Activated CD8-positive, alpha-beta memory T cell treated with anti-CD3 and anti-CD28 coated beads for 48 hours (primary cell): ENCODE measurements at regions not wholly inside any gene's neighbourhood (a gene's known extent, or its start where the extent isn't known, plus 50 kb on each side); places are given as distances from the start of the nearest gene placed in this dataset.
"Not testable (repeated sequence)": the region's sequence is repeated elsewhere in the genome, so short reads cannot be mapped to it uniquely, and the experiment has no call there.

Experiments
- DNase-seq, 3 experiments: peaks; one replicate each; pipeline ENCODE4 v3.0.0-alpha.2; 2020; ENCODE audit warnings: low read depth in 2 of 3, low spot score in 2 of 3

DNA sequence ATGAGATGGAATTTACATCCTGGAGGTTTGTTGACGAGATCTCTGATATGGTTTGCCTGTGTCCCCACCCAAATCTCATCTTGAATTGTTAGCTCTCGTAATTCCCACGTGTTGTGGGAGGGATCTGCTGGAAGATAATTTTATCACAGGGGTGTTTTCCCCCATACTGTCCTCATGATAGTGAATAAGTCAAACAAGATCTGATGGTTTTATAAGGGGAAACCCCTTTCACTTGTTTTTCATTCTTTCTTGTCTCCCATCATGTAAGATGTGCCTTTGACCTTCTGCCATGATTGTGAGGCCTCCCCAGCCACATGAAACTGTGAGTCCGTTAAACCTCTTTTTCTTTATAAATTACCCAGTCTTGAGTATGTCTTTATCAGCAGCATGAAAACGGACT is 337.4 kb downstream of the BCL11B start:
- DNase-seq = not testable (repeated sequence)

DNA sequence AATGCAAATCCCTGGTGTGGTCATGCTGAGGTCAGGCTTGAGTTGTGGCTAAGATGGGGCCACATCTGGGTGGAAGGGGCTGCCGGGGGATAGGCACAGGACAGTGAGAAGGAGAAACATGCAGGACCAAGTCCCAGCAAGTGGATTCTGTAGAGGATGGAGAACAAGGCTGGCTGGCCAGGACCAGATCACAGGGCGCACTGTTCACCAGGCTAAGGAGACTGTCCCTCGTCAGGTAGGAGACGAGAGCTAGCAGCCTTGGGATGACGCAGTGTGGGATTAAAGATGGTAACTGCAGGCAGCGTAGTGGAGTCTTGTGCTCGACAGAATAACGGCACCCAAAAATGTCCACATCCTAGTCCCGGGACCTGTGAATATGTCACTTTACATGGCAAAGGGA is 336.1 kb downstream of the BCL11B start:
- no peak for DNase-seq

DNA sequence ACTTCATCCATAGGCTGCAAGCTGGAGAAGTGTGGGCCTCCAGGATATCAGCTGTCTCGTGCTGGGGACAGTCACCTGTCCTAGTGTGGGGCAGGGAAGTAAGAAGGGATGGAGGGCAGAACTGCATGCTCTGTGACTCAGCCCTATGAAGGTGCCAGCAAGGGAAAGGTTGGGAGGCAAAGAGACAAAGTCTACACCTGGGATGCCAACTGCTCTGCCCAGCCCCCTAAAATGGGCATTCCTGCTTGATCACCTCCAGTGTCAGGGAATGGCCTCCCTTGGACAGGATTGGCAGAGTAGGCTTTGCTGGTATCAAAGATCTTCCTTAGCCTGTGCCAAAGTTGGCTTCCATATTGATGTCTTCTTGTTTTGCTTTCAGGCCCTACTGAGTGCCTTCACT is 335.0 kb downstream of the BCL11B start:
- DNase-seq = no peak

DNA sequence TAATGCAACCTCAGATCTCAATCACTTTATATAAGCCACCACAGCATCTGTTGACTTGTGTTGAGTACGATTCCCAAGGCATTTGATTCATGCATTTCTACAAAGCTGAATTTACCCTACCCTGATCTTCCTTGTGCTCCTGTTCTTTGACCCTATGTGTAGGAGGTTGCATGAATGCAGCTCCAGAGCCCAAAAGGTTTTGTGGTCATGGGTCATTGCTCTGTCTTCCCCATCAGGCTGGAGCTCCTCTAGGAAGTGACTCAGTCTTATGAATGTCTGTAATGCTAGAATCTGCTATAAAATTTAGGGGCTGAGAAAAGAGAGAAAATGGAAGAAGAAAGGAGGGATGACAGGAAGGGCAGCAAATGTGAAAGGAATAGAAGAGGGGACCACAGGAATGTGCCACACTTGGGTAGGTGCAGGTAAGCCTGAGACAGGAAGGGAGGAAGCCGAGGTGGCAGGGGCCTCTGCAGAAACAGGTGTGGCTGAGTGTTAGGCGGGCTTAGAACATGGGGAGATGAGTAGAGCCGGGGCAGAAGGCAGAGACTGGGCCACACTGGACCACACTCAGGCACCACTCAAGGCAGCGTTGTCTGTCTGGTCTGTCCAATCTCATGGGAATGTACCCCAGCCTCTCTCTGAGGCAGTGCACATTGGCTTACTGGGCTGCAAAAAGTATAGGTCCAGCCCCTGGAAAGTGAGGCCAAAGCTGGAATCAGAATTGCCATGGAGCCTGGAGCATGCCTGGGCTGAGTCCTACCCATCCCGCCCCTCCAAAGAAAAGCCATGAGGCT is 334.1 kb downstream of the BCL11B start:
- DNase-seq = no peak

DNA sequence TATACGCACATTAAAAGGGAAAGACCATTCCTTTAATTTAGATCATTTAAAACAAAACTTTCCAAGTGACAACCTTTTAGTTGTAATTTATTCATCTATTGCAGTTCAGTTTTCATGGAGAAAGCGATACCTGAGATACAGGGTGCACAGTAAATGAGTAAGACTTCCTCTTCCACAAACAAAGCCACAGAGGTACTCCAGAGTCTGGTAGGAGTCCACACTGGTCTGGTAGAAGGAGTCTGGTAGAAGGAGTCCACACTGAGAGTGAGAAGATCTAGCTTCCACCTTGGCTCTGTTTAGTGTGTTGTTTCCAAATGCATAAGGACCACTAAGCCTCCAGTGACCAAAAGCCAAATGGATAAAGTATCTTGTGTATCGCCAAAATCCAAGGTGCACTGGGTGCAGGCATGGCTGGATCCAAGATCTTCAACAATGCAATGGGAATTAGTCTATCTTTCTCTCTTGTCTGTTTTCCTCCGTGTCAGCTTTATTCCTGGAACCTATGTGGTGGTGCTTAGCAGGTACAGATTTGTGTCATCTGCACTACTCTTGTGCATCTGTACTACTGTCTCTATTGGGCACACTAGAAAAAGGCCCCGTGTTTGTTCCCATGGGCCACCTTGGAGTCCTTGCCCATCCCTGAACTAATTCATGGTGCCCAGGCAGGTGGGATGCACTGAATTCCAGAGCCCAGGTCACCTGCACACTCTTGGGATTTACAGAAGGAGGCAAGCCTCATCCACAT is 331.1 kb downstream of the BCL11B start:
- DNase-seq = no peak

DNA sequence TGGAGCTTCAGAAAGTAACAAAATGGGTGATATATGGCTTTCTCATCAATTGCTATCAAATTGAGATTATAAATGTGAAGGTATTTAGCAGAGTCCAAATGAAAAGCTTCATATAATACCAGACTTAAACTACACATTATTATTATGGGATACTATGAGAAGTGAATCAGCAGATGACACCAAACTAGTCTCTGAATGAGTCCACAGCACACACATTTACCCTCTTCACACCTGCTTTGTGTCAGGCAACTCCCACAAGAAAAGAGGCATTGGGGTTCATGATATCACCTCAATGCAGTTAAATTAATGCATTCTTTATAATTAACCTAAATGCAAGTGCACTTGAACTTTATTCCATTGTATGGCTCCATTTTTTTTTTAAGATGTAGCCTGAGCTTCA is 330.5 kb downstream of the BCL11B start:
- DNase-seq = no peak

DNA sequence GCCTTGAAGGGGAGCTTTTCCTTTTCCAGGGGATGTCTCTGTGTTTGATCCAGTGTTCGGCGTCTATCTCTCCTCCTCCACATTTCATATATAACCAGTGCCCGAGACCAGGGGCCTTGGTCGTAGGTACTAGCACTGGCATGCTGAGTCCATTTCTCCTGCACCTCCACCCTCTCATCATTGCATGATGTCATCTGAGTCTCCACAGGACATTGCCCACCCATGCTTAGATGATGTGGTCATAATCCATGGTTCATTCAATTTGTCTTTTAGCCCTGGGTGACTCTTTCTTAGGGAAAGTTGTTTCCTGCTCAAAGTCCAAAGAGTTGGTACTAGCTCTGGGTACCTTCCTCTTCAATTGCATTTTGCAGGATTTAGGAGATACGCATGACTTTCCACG is 328.1 kb downstream of the BCL11B start:
- no peak for DNase-seq

DNA sequence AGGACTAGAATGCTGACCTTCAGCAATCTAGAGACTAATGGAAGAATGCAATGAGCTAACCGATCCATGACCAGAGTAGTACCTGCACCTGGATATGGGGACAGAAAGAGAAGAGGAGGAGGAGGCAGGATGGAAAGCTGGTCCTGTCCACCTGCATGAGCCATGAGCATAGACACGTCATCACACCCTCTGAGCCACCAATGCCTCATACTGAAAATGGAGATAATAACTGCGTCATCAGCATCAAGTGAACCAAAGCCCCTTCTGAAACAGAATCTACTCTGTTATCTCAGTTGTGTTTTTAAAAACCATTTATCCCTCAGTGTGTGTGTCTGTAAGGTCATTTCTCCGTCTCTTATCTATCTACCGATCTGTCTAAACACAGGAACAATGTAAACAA is 327.0 kb downstream of the BCL11B start:
- no peak for DNase-seq

DNA sequence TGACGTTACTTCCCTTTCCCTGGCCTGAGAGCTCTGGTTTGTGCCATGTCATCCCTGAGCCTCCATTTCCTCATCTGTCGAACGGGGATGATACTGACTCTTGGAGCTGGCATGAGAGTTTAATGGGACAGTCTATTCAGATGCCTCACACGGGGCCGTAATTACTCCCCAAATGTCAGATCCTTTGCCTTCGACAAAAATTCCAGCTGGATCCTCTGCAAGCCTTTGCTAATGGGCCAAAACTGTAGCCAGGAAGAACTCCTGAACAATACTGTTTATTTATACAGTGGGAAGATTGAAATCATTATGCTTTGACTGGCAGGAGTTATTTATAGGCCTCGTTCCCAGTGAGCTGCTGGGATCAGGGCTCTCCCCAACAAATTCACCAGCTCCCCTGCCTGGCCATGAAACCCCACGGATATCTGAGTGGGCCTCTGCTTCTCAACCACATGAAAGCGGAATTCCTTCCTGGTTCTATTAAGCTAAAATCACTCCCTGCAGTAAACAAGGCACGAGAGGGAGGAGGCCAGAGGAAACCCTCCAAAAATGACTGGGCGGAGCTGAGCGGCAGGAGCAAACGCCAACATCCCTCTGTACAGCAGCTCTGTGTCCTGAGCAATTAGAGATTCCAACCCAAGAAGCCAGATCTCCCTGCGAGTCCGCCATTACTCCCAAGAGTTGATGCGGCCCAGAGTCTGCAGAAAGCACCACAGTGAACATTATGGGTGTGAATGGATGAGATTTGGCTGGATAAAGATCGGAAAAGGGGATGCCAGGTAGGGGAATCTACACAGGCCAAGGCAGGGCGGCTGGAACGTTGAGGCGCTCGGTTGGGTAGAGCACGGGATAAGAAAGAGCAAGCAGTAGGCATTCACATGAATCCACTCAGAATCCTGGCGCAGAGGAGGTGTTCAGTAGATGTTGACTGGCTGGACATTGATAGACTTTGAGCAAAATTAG is 326.1 kb downstream of the BCL11B start:
- DNase-seq = no peak

DNA sequence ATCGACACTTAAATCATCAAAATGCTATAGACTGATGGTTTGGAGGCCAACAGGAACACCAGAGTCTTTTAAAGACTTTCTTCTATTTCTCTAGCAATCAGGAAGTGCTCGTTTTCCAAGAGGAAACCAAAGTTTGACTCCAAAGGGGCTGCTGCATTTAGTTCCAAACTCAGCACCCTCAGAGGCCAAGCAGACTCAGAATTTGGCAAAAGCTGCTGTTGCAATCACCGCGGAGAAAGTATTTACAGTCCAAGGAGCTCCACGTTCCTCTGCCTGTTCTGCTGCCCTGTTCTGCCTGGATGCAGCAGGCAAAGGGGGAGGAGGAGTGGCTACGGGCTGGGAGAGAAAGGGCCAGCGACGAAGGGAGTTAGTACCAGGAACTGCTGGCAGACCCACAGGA is 325.1 kb downstream of the BCL11B start:
- DNase-seq = no peak

DNA sequence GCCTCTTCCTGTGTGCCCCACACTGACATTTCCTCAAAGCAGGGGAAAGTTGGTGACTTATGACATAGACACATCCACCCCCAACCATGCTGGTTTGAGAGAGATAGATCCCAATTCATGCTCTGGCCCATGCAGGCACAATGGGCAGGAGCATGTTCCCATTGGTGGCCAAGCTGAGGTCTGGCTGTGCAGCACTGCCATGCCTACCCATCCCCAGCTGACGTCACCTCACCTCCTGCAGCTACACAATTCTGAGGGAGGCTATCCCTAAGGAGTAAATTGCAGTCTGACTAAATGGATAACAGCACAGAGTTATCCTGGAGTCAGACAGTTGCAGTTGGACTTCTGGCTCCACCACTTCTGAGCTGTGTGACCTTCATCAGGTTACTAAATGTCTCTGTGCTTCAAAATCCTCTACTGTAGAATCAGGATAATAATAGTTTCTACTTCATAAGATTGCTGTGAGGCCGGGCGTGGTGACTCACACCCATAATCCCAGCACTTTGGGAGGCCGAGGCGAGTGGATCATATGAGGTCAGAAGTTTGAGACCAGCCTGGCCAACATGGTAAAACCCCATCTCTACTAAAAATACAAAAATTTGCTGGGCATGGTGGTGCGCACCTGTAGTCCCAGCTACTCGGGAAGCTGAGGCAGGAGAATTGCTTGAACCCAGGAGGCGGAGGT is 323.9 kb downstream of the BCL11B start:
- no peak for DNase-seq

DNA sequence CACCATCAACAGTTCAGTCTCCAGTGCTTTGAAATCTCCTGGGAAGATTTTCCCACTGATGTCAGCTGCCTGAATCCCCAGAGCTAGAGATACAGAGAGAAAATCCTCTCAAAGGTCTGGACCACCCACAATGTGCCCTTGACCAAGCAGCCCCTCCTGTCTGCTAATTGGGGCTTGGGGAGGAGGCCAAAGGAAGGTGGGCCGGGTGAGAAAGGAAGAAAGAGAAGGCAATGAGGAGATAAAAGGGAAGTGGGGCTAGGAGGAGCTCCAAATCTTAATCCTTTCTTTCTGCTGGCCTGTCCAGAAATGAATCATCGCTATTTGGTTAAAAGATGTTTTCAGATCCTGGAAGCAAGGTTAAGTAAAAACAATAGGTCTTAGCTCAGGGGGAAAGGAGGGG is 322.9 kb downstream of the BCL11B start:
- no peak for DNase-seq

DNA sequence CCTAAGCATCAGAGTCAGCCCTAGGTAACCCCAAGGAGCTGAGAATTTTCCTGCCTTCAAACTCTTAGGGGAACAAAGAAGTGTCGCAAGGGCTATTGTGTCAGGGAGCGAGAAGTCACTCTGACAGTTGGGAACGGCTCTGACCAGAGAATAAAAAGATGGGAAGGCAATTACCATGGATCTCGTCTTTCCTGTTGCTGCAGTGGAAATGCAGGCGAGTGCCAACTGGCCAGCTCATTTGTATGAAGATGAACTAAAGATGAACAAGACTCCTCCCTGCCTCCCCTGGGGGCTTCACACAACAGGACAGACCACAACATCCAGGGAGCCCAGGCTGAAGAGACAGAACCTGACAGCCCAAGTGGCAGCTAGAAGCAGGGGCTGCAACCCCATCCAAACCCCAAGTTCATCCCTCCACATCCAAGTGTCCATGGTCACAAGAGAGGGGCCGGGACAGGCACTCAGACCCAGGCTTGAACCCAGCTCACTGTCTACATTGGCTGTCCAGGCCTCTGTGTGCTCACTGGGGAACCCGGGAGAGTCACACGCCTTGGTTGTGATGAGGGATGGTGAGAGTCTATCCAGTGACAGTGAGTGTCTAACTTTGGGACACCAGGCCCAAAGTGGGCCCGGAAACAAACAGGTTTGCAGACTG is 322.4 kb downstream of the BCL11B start:
- DNase-seq = no peak

DNA sequence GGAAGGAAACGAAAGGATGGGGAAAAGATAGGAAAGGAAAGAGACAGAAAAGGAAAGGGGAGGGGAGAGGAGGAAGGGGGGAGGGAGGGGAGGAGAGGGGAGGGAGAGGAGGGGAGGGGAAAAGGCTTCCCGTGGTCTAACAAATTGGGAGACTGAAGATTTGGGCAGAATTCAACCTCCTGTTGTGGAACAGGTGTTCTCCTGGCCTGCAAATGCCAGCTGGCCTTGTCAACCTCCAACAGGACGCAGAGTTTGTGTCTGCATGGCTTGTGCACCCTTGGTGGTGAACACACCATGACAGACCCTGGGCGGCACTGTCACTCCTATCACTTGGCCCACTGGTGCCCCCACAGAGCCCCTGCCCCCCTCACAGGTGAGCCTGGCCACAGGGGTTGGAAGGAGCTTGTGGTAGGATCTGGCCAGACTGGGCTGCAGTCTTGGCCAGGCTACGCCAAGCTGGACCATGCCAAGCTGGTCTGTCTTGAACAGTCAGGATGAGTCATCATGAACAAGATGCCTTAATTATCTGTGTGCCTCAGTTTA is 321.6 kb downstream of the BCL11B start:
- DNase-seq = no peak

DNA sequence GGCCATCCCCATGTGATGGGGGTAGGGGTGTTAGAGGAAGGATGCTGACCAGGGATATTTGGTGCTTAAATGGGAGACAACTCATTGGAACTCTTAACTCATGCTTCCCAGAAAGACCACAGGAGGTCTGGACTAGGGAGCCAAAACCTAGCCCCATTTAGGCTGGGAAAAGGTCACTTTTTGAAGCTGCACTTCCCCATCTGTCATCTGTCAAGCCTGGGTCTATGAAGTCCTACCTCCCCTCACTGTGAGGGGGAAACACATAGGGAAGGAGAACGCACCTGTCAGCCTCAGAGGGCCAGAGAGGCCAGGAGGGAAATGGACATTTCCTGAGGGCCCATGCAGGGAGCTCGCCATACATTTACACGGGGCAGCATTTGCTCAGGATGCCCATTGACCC is 321.0 kb downstream of the BCL11B start:
- DNase-seq = no peak

DNA sequence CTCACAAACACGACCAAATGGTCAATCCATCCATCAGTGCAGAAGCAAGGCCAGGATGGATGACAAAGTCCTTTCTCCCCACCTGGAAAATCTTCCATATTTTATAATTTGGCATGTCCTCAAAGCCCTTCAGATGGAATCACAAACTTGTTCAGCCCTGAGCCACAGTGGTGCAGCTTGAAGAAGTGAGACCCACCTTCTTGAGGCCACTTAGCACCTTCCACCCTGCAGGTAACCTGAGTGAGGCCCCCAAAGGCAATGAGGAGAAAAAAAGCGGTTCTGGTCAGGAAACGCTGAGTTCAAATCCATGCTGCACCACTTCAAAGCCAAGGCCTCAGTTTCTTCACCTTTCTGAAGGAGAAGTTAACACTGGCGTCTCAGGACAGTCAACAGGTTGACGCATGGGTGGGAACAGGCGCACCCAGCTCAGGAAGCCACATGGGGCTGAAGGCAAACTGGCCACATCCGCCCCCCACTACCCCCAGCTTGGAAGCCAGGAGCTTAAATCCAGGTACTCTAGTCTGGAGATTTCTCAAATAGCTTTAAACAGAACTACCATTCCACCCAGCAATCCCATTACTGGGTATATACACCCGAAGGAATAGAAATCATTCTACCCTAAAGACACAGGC is 320.4 kb downstream of the BCL11B start:
- DNase-seq = no peak

DNA sequence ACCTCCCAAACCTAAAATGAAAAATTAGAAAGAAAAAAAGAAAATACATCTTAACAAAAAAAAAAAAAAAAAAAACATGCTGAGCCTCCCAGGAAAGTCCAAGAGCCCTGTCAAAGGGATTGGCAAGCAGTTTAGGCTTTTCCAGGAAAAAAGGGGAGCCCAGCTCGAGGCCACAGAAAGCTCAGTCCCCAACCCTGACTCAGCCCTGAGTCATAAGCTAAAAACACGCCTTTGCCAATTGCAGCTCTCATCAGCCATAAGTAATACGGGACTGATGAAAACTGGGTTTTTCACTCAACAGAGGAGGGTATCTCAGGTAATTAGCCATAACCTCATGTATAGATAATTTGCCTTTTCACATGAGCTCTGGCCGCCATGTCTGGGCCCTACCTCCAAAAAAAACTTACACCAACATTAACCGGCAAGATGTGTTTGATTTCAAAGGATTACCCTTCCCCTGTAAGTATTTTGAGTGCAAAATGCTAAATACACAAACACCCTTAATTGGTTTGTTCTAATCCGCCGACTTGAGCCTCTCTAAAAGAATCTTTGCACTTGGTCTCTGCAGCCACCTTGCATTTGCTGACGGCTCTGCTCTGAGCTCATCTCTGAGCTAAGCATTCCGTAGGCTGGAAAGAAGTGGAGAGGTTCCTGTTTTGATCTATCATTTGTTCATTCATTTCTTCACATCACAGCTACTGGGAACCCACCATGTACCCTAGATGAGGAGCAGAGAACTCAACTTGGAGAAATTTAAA is 319.2 kb downstream of the BCL11B start:
- no peak for DNase-seq

DNA sequence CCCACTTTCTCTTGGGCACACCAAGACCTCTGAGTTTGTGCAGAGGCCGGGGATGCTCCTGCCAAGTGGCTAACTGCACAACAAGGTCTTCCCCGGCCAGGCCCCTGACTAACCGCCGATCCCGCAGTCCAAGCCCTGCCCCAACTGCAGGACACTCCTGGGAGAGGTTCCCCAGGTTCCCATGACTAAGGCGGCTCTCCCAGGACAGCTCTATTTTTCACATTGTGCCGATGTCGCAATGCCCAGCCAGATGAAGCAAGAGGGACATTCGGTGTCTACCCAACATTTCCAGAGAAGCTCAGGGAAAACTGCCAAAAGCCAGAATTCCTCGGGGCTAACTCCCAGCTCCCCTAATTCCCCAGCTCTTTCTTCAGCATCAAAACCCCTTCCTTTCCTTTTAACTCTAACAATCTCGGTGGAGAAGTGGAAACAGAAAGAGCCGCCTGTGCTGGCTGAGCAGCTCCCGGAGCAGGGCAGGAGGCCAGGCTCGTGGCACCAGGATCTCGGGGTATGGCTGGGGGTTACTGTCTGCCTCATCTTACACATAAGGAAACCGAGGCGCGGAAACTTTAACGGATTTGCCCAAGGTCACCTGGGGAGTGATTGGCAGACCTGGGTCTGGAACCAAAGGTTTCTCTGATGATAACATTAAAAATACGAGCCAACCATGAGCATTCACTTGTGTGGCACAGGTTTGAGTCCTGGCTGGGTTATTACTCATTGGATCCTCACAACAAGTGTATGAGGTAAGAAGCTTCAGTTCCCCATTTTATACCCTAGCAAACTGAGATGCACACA is 318.2 kb downstream of the BCL11B start:
- DNase-seq = no peak
